B cell (primary cell): ENCODE measurements at regions not wholly inside any gene's neighbourhood (a gene's known extent, or its start where the extent isn't known, plus 50 kb on each side); places are given as distances from the start of the nearest gene placed in this dataset.

Source experiments
- ATAC-seq: fragments of 200-7000 bp; cut with Tn5 transposase; one replicate; pipeline ENCODE4 v1.10.0; 2021; ENCODE audit warnings: low read depth, mild to moderate bottlenecking, moderate number of reproducible peaks, moderate library complexity
- CTCF ChIA-PET: fragments of 350-600 bp; sonication (Branson Sonifier 250); formaldehyde crosslinking; loops from one replicate; lab custom pipeline; 2021; ENCODE audit warnings: antibody characterized with exemption, inconsistent platforms; lab: Charles Lee
- POLR2A ChIA-PET: fragments of 350-600 bp; sonication (Branson Sonifier 250); formaldehyde crosslinking; loops from one replicate; lab custom pipeline; 2021; ENCODE audit warnings: antibody characterized with exemption; lab: Charles Lee
- DNase-seq: peaks from one replicate; pipeline ENCODE4 v3.0.0; 2013
- H2AFZ ChIP-seq: 2 replicates; pipeline ENCODE4 v1.6.1; 2012; ENCODE audit warnings: mild to moderate bottlenecking, low read depth, low read length; ENCODE audit not compliant: insufficient read depth, poor library complexity, severe bottlenecking
- H3K27ac ChIP-seq, 2 donors: 1 replicate in 1 of 2; 2 replicates in 1 of 2; pipeline ENCODE4 v1.5.1; 2012 to 2013; ENCODE audit warnings: low read length in 2 of 2, mild to moderate bottlenecking in 2 of 2, moderate library complexity in 1 of 2
- H3K27me3 ChIP-seq, 4 experiments: fragments of 200-600 bp in 1 of 4; sonication (generic) in 1 of 4; replicated peaks in 1 of 4; 1 replicate in 2 of 4; 2 replicates in 2 of 4; pipeline versions ENCODE4 v1.6.1 to v1.7.0; 2013 to 2016; ENCODE audit warnings: low read length in 3 of 4, mild to moderate bottlenecking in 2 of 4, mixed read lengths in 1 of 4, moderate library complexity in 1 of 4; ENCODE audit not compliant: insufficient read depth in 4 of 4, control insufficient read depth in 3 of 4; ENCODE audit errors: control extremely low read depth in 1 of 4
- H3K36me3 ChIP-seq, 2 experiments: replicated peaks in 1 of 2; 1 replicate in 1 of 2; 2 replicates in 1 of 2; pipeline versions ENCODE4 v1.6.1 to v1.7.1; 2013; ENCODE audit warnings: low read length in 1 of 2; ENCODE audit not compliant: insufficient read depth in 2 of 2, control insufficient read depth in 1 of 2; ENCODE audit errors: control extremely low read depth in 1 of 2, extremely low read depth in 1 of 2
- H3K4me1 ChIP-seq, 2 donors: fragments of 200-600 bp in 1 of 2; sonication (generic) in 1 of 2; 1 replicate in 1 of 2; 2 replicates in 1 of 2; pipeline versions ENCODE4 v1.5.1 to v1.6.1; 2013 to 2017; ENCODE audit warnings: low read length in 2 of 2; ENCODE audit not compliant: control insufficient read depth in 2 of 2, insufficient read depth in 2 of 2
- H3K4me2 ChIP-seq: replicated peaks from 2 replicates; pipeline ENCODE3; 2012; ENCODE audit warnings: mild to moderate bottlenecking, low read depth, low read length; ENCODE audit not compliant: poor library complexity, severe bottlenecking
- H3K4me3 ChIP-seq, 5 experiments: fragments of 200-600 bp in 1 of 5; sonication (generic) in 1 of 5; 1 replicate in 3 of 5; 2 replicates in 2 of 5; pipeline versions ENCODE4 v1.5.1 to v1.7.0; 2011 to 2016; ENCODE audit warnings: low read length in 4 of 5, mild to moderate bottlenecking in 4 of 5, low read depth in 2 of 5, control low read depth in 1 of 5, moderate library complexity in 1 of 5; ENCODE audit not compliant: insufficient read depth in 1 of 5; ENCODE audit errors: control extremely low read depth in 1 of 5, extremely low read depth in 1 of 5
- H3K79me2 ChIP-seq: fragments of 200-600 bp; sonication (generic); one replicate; pipeline ENCODE4 v1.6.0; 2016; ENCODE audit warnings: low read length; ENCODE audit not compliant: control insufficient read depth, insufficient read depth
- H3K9ac ChIP-seq: fragments of 200-600 bp; sonication (generic); 2 replicates; pipeline ENCODE4 v1.6.1; 2017; ENCODE audit warnings: mild to moderate bottlenecking, low read length, moderate library complexity
- H3K9me3 ChIP-seq, 3 donors: one replicate each; pipeline versions ENCODE4 v1.6.1 to v1.7.1; 2013; ENCODE audit warnings: low read length in 2 of 3; ENCODE audit not compliant: control insufficient read depth in 2 of 3, insufficient read depth in 1 of 3; ENCODE audit errors: control extremely low read depth in 1 of 3
- H4K20me1 ChIP-seq: 2 replicates; pipeline ENCODE4 v1.6.0; 2012; ENCODE audit warnings: mild to moderate bottlenecking, low read length; ENCODE audit not compliant: insufficient read depth, control insufficient read depth, poor library complexity, severe bottlenecking
- H3K27ac Mint-ChIP-seq: one replicate; pipeline ENCODE4 v1.8.0; 2021; ENCODE audit warnings: mixed read lengths
- H3K27me3 Mint-ChIP-seq: one replicate; pipeline ENCODE4 v1.8.0; 2021; ENCODE audit warnings: mixed read lengths
- H3K4me1 Mint-ChIP-seq: one replicate; pipeline ENCODE4 v1.8.0; 2021; ENCODE audit warnings: mixed read lengths
- H3K4me3 Mint-ChIP-seq: one replicate; pipeline ENCODE4 v1.8.0; 2021; ENCODE audit warnings: mixed read lengths
- H3K9me3 Mint-ChIP-seq: one replicate; pipeline ENCODE4 v1.8.0; 2022; ENCODE audit warnings: mixed read lengths; ENCODE audit not compliant: insufficient read depth
- EZH2 ChIP-seq: IDR thresholded peaks from 2 replicates; pipeline ENCODE4 v1.6.1; 2012; ENCODE audit warnings: borderline replicate concordance, low read depth, mild to moderate bottlenecking, moderate library complexity, low read length; ENCODE audit not compliant: insufficient read depth, poor library complexity, severe bottlenecking
- WGBS: methylation state at CpG from one replicate; pipeline ENCODE4 v1.1.5; 2013; ENCODE audit warnings: missing lambda C conversion rate; ENCODE audit not compliant: insufficient coverage; 5-methylcytosine and 5-hydroxymethylcytosine counted together
- intact Hi-C: fragments of 100-400 bp; cut with micrococcal nuclease; formaldehyde crosslinking; loops from one replicate; pipeline ENCODE4 v1.10.0; 2022
- TF ChIP-seq, protein P1 (sequence below): fragments of 200-600 bp; IDR thresholded peaks from one replicate; pipeline ENCODE4 v1.8.0; 2022; ENCODE audit warnings: antibody characterized with exemption, mild to moderate bottlenecking

DNA sequence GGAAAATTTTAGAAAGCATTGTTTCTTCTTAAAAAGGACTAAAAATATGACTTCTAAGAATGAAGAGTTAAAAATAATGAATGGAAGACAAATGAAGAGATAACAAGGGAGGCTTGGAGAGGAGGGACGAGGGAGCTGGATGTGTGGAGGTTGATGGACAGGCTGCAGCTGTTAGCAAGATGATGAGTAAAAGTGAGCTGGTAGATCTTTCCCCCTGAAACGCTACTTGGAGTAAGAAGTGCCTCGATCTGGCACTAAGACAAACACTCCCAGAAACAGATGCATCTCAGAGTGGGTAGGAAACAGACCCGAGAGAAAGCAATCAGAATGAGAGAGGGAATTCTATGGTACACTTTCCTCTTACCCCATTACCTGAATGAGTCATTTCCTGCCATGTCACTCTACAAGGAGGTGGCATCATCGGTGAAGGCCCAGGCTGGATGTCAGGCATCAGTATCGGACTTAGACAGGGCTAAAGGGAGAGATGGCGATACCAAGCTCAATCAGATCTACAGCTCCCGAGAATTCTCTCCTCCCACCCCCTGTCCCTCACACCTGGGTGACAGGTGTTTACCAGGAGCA, 154.1 kb upstream of the BMP2 start:
- H3K27me3 ChIP-seq, result no peaks in the 10 kb centered on the region
- H3K4me2 ChIP-seq, result no peak overlapping the region
- no peaks in the 10 kb centered on the region for H3K36me3 ChIP-seq
- H3K9me3 ChIP-seq, result no peaks in the 10 kb centered on the region
- no peak overlapping the region for H3K4me3 Mint-ChIP-seq
- no peak overlapping the region for H3K27ac ChIP-seq
- no peak overlapping the region for H3K4me3 ChIP-seq
- H3K9me3 Mint-ChIP-seq, result peaks cover 1% of the 10 kb centered on the region
- ChIA-PET POLR2A (no interaction called here), CTCF (no interaction called here)
- H2AFZ ChIP-seq, result no peak overlapping the region
- no peaks in the 10 kb centered on the region for H3K27me3 Mint-ChIP-seq
- ATAC-seq (no peak), DNase-seq (no peak)
- H3K4me1 Mint-ChIP-seq, result no peaks in the 10 kb centered on the region
- H4K20me1 ChIP-seq, result no peaks in the 10 kb centered on the region
- no peak overlapping the region for H3K27ac Mint-ChIP-seq
- no peaks in the 10 kb centered on the region for H3K4me1 ChIP-seq
- H3K79me2 ChIP-seq, result no peaks in the 10 kb centered on the region
- 47% methylated on average over 3 of the region's 8 CpGs for WGBS
- TF ChIP-seq, protein P1, sequence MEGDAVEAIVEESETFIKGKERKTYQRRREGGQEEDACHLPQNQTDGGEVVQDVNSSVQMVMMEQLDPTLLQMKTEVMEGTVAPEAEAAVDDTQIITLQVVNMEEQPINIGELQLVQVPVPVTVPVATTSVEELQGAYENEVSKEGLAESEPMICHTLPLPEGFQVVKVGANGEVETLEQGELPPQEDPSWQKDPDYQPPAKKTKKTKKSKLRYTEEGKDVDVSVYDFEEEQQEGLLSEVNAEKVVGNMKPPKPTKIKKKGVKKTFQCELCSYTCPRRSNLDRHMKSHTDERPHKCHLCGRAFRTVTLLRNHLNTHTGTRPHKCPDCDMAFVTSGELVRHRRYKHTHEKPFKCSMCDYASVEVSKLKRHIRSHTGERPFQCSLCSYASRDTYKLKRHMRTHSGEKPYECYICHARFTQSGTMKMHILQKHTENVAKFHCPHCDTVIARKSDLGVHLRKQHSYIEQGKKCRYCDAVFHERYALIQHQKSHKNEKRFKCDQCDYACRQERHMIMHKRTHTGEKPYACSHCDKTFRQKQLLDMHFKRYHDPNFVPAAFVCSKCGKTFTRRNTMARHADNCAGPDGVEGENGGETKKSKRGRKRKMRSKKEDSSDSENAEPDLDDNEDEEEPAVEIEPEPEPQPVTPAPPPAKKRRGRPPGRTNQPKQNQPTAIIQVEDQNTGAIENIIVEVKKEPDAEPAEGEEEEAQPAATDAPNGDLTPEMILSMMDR, result no peak
- no peak for TF ChIP-seq EZH2
- no peak overlapping the region for H3K9ac ChIP-seq
- intact Hi-C loops, result no loop called here

GRCh38 chr20:6612606-6612923, 154.9 kb upstream of the BMP2 start:
- no peak overlapping the region for H3K27ac ChIP-seq
- H3K9me3 ChIP-seq, result no peaks in the 10 kb centered on the region
- DNase-seq (no peak), ATAC-seq (no peak)
- intact Hi-C loops, result no loop called here
- ChIA-PET CTCF (no interaction called here), POLR2A (no interaction called here)
- H3K4me3 Mint-ChIP-seq, result no peak overlapping the region
- no peaks in the 10 kb centered on the region for H3K4me1 Mint-ChIP-seq
- no peak overlapping the region for H2AFZ ChIP-seq
- H3K9me3 Mint-ChIP-seq, result peaks cover 1% of the 10 kb centered on the region
- no peaks in the 10 kb centered on the region for H4K20me1 ChIP-seq
- TF ChIP-seq, protein P1, result no peak
- TF ChIP-seq EZH2, result no peak
- H3K4me1 ChIP-seq, result no peaks in the 10 kb centered on the region
- no peak overlapping the region for H3K9ac ChIP-seq
- H3K27ac Mint-ChIP-seq, result no peak overlapping the region
- H3K4me2 ChIP-seq, result no peak overlapping the region
- no peak overlapping the region for H3K4me3 ChIP-seq
- WGBS, result no CpG with 5 or more reads among the region's 1 CpG
- H3K79me2 ChIP-seq, result no peaks in the 10 kb centered on the region
- no peaks in the 10 kb centered on the region for H3K27me3 ChIP-seq
- no peaks in the 10 kb centered on the region for H3K36me3 ChIP-seq
- no peaks in the 10 kb centered on the region for H3K27me3 Mint-ChIP-seq
